ENCODE measurements at regions not wholly inside any gene's neighbourhood (a gene's known extent, or its start where the extent isn't known, plus 50 kb on each side); places are given as distances from the start of the nearest gene placed in this dataset. TPM values are rescaled to one million over a fixed set of nuclear protein-coding genes. Genes with fewer than 3 reads are reported as not detected.

Small RNA genes in the stretch of these regions (microRNA-seq; reads per million reads assigned to microRNA genes)
- gene MIR30A (ENCODE audit: borderline microRNAs expressed): 5.2 reads per million, percentile 4 among the genes with 10 or more reads in this experiment
- not detected for gene MIR30C2 (ENCODE audit: borderline microRNAs expressed)
